ENCODE measurements at regions not wholly inside any gene's neighbourhood (a gene's known extent, or its start where the extent isn't known, plus 50 kb on each side); places are given as distances from the start of the nearest gene placed in this dataset.
"Not testable (repeated sequence)": the region's sequence is repeated elsewhere in the genome, so short reads cannot be mapped to it uniquely, and the experiment has no call there.

- ATAC-seq, result peak in 2 of 3 donors; percentile 12 to 28
- H3K27me3 ChIP-seq (ENCODE audit: control insufficient read depth, insufficient read depth, low read length); H3K36me3 ChIP-seq (ENCODE audit: control insufficient read depth, insufficient read depth, low read length); H3K4me1 Mint-ChIP-seq; H3K4me3 ChIP-seq (ENCODE audit: low read length); H3K27ac Mint-ChIP-seq; H3K36me3 Mint-ChIP-seq; H3K4me3 Mint-ChIP-seq; intact Hi-C loops (cut with micrococcal nuclease); H3K4me1 ChIP-seq (ENCODE audit: control insufficient read depth, insufficient read depth, low read length); H3K27me3 Mint-ChIP-seq (ENCODE audit: low read depth in 2 of 2); H3K27ac ChIP-seq (ENCODE audit: low read length): not testable (repeated sequence)
- peaks cover 22 to 28% of the 10 kb centered on the region in 2 donors for H3K9me3 Mint-ChIP-seq
- peak in 1 of 2 donors; percentile 3 for DNase-seq
- WGBS (ENCODE audit: insufficient coverage), result 55% methylated on average over 2 of the region's 2 CpGs
- peaks cover 20% of the 10 kb centered on the region for H3K9me3 ChIP-seq (ENCODE audit: control insufficient read depth, insufficient read depth, low read length)
Observed at GRCh38 chr21:9246010-9246409, 1275.4 kb upstream of the TPTE start.

GRCh38 chr21:9246481-9247289 is 1274.7 kb upstream of the TPTE start:
- H3K27me3 Mint-ChIP-seq (ENCODE audit: low read depth in 2 of 2); H3K27ac Mint-ChIP-seq; H3K27me3 ChIP-seq (ENCODE audit: control insufficient read depth, insufficient read depth, low read length); H3K36me3 ChIP-seq (ENCODE audit: control insufficient read depth, insufficient read depth, low read length); H3K36me3 Mint-ChIP-seq; H3K4me3 Mint-ChIP-seq; H3K27ac ChIP-seq (ENCODE audit: low read length); H3K4me3 ChIP-seq (ENCODE audit: low read length); H3K4me1 Mint-ChIP-seq; intact Hi-C loops (cut with micrococcal nuclease); H3K4me1 ChIP-seq (ENCODE audit: control insufficient read depth, insufficient read depth, low read length): not testable (repeated sequence)
- H3K9me3 ChIP-seq (ENCODE audit: control insufficient read depth, insufficient read depth, low read length), result peaks cover 20% of the 10 kb centered on the region
- peaks cover 22 to 28% of the 10 kb centered on the region in 2 donors for H3K9me3 Mint-ChIP-seq
- ATAC-seq, result peak in 2 of 3 donors; percentile 51 to 71
- WGBS (ENCODE audit: insufficient coverage), result 59% methylated on average over 3 of the region's 3 CpGs
- DNase-seq, result peak in 1 of 2 donors; percentile 4

- peaks cover 22 to 28% of the 10 kb centered on the region in 2 donors for H3K9me3 Mint-ChIP-seq
- intact Hi-C loops (cut with micrococcal nuclease); H3K4me1 ChIP-seq (ENCODE audit: control insufficient read depth, insufficient read depth, low read length); H3K36me3 ChIP-seq (ENCODE audit: control insufficient read depth, insufficient read depth, low read length); H3K4me3 Mint-ChIP-seq; H3K27ac ChIP-seq (ENCODE audit: low read length); DNase-seq; H3K27ac Mint-ChIP-seq; H3K36me3 Mint-ChIP-seq; H3K4me3 ChIP-seq (ENCODE audit: low read length); H3K27me3 Mint-ChIP-seq (ENCODE audit: low read depth in 2 of 2); H3K4me1 Mint-ChIP-seq; H3K27me3 ChIP-seq (ENCODE audit: control insufficient read depth, insufficient read depth, low read length): not testable (repeated sequence)
- peaks cover 20% of the 10 kb centered on the region for H3K9me3 ChIP-seq (ENCODE audit: control insufficient read depth, insufficient read depth, low read length)
- peak in 1 of 3 donors; percentile 54 for ATAC-seq
Observed at GRCh38 chr21:9247290-9247613, 1274.1 kb upstream of the TPTE start.

GRCh38 chr21:9247616-9248317 is 1273.6 kb upstream of the TPTE start:
- H3K4me1 Mint-ChIP-seq; H3K27ac ChIP-seq (ENCODE audit: low read length); H3K4me3 Mint-ChIP-seq; H3K4me3 ChIP-seq (ENCODE audit: low read length); H3K4me1 ChIP-seq (ENCODE audit: control insufficient read depth, insufficient read depth, low read length); H3K27me3 ChIP-seq (ENCODE audit: control insufficient read depth, insufficient read depth, low read length); H3K27ac Mint-ChIP-seq; intact Hi-C loops (cut with micrococcal nuclease); H3K36me3 ChIP-seq (ENCODE audit: control insufficient read depth, insufficient read depth, low read length); H3K27me3 Mint-ChIP-seq (ENCODE audit: low read depth in 2 of 2); DNase-seq; H3K36me3 Mint-ChIP-seq: not testable (repeated sequence)
- peaks cover 20% of the 10 kb centered on the region for H3K9me3 ChIP-seq (ENCODE audit: control insufficient read depth, insufficient read depth, low read length)
- peak in 2 of 3 donors; percentile 30 to 51 for ATAC-seq
- peaks cover 22 to 28% of the 10 kb centered on the region in 2 donors for H3K9me3 Mint-ChIP-seq
- WGBS (ENCODE audit: insufficient coverage), result 65% methylated on average over 3 of the region's 3 CpGs

Measured in natural killer cell (primary cell).